Inferior parietal cortex (tissue), 1 donor: ENCODE measurements at regions not wholly inside any gene's neighbourhood (a gene's known extent, or its start where the extent isn't known, plus 50 kb on each side); places are given as distances from the start of the nearest gene placed in this dataset.
"Not testable (repeated sequence)": the region's sequence is repeated elsewhere in the genome, so short reads cannot be mapped to it uniquely, and the experiment has no call there.

Experiments
- DNase-seq: peaks from one replicate; pipeline ENCODE4 v3.0.0-alpha.2; 2016; ENCODE audit errors: extremely low spot score

DNA sequence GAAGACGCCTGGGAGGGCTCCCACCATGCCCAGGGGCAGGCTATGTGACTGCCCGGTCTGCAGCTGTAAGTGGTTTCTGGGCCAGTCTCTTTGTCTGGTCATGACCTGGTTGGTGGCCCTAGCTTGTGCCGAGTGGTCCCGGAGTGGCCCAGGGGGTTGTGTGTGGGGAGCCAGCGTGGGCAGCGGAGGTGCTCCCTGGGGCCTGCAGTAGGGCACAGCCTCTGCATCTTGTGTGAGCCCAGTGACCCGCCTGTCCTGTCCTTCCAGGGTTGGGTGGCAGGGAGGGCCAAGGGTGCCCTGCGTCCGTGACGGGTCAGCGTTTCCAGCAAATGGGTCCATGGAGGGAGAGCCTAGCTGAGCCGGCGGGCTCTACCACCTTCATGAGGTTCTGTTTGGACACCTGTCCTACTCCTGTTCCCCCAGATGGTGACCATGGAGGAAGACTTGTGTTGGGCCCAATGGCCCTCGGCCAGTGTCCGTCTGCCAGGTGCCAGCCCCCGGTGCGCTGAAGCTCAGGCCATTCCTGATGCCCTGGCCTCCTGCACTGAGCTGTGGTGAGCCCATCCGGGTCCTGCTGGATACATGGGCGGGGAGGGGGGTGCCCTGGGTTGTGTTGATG lies 215.4 kb downstream of the SNRPN start:
- no peak for DNase-seq

DNA sequence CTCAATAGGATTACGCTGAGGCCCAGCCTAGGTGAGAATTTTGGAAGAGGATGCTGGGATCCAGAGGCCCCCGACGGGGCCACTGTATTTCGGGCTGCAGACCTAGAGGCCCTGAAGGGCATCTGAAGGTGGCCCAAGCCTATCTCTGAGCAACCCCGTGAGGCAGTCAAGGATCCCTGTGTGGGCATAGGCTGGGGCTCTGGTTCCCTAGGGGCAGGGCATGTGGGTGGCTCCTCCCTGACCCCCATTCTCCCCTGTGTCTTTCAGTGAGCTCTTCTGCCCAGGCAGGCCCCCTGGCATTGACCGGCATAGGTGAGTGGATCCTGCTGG lies 216.0 kb downstream of the SNRPN start:
- DNase-seq: no peak

- no peak for DNase-seq
These were observed 216.5 kb downstream of the SNRPN start for GRCh38 chr15:25171111-25171811.

DNA sequence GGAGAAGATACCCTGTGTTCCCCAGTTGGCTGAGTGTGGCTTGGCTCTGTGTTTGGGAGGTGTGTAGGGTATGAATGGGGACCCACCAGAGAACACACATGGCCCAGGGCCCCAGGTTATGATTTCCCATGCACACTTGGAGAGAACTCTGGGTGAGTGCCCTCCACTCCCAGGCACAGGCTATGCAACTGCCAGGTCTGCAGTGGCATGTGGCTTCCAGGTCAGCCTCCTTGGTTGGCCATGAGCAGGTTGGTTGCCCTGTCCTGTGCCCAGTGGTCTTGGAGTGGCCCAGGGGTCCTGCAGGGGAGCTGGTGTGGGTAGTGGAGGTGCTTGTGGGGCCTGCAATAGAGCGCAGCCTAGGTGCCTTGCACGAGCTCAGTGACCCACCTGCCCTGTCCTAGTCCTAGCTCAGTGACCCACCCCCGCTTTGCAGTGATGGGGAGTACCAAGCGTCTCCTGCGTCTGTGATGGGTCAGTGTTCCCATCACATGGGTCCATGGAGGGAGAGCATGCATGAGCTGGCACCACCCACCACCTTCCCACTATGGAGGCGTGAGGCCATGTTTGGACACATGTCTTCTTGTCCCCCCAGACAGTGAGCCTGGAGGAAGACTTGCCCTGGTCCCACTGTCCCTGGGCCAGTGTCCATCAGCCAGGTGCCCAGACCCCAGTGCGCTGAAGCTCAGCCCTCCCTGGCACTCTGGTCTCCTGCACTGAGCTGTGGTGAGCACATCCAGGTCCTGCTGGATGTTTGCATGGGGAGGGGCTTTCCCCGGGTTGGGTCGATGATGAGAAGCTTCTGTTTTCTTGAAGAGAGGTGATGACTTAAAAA lies 217.3 kb downstream of the SNRPN start:
- no peak for DNase-seq

DNA sequence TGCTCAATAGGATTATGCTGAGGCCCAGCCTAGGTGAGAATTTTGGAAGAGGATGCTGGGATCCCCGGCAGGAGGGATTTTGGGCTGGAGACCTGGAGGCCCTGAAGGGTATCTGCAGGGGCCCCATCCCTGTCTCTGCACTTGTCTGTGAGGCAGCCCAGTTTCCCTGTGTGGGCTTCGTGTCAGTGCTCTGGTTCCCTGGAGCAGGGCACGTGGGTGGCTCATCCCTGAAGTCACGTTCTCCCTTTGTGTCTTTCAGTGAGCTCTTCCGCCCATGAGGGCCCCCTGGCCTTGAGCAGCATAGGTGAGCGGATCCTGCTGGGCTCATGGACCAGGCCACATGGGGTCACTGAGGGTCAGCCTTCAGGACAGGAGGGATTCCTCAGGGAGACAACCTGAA lies 217.9 kb downstream of the SNRPN start:
- no peak for DNase-seq

DNA sequence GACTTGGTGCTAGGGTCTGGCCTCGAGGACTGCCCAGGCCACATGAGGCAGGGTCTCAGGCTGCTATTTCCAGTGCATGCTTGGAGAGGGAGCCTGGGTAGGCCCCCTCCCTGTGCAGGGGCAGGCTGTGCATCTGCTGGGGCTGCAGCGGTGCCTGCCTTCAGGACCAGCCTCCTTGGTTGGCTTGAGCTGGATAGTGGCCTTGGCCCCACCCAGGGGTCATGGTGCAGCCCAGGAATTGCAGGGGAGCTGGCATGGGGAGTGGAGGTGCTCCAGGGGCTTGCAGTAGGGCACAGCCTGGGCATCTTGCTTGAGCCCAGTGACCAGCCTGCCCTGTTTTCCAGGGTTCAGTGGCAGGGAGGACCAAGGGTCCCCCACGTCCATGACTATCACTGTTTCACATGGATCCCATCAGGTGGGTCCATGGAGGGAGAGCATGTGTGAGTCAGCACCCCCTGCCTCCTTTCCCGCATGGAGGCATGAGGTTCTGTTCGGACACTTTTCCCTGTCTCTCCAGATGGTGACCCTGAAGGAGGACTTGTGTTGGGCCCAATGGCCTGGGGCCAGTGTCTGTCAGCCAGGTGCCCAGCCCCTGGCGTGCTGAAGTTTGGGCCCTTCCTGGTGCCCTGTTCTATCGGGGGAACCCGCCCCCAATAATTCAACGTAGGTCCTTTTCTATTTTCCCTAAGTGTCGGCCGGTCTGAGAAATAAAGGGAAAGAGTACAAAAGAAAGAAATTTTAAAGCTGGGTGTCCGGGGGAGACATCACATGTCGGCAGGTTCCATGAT lies 218.6 kb downstream of the SNRPN start:
- no peak for DNase-seq

- DNase-seq: not testable (repeated sequence)
These were observed 219.4 kb downstream of the SNRPN start for GRCh38 chr15:25174149-25174548.

- DNase-seq: no peak
These were observed 220.4 kb downstream of the SNRPN start for GRCh38 chr15:25175033-25175788.

- no peak for DNase-seq
These were observed 221.2 kb downstream of the SNRPN start for GRCh38 chr15:25175789-25176615.

DNA sequence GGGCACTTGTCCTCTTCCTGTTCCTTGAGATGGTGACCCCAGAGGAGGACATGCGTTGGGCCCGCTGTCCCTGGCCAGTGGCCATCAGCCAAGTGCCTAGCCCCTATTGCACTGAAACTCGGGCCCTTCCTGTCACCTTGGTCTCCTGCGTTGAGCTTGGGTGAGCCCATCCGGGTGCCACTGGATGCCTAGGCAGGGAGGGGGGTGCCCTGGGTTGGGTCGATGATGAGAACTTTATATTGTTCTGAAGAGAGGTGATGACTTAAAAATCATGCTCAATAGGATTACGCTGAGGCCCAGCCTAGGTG lies 221.8 kb downstream of the SNRPN start:
- DNase-seq: no peak

- DNase-seq: no peak
These were observed 222.5 kb downstream of the SNRPN start for GRCh38 chr15:25176991-25177954.

DNA sequence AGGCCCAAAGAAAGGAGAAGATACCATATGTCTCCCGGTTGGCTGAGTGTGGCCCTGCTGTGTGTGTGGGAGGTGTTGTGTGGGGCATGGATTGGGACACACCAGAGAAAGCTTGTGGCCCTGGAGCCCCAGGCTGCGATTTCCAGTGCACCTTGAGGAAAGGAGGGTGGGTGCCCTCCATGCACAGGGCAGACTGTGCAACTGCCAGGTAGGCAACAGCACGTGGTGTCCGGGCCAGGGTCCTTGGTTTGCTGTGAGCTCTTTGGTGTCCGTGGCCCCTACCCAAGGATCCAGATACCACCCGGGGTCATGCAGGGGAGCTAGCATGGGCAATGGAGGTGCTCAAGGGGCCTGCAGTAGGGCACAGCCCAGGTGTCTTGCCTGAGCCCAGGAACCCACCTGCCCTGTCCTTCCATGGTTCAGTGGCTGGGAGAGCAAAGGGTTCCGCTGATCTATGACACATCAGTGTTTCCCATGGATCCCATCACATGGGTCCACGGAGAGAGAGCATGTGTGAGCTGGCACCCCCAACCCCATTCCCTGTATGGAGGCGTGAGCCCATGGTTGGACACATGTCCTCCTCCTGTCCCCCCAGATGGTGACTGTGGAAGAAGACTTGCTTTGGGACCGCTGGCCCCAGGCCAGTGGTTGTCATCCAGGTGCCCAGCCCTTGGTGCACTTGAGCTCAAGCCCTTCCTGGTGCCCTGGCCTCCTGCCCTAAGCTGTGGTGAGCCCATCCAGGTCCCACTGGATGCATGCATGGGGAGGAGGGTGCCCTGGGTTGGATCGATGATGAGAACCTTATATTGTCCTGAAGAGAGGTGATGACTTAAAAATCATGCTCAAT lies 223.4 kb downstream of the SNRPN start:
- DNase-seq: no peak

DNA sequence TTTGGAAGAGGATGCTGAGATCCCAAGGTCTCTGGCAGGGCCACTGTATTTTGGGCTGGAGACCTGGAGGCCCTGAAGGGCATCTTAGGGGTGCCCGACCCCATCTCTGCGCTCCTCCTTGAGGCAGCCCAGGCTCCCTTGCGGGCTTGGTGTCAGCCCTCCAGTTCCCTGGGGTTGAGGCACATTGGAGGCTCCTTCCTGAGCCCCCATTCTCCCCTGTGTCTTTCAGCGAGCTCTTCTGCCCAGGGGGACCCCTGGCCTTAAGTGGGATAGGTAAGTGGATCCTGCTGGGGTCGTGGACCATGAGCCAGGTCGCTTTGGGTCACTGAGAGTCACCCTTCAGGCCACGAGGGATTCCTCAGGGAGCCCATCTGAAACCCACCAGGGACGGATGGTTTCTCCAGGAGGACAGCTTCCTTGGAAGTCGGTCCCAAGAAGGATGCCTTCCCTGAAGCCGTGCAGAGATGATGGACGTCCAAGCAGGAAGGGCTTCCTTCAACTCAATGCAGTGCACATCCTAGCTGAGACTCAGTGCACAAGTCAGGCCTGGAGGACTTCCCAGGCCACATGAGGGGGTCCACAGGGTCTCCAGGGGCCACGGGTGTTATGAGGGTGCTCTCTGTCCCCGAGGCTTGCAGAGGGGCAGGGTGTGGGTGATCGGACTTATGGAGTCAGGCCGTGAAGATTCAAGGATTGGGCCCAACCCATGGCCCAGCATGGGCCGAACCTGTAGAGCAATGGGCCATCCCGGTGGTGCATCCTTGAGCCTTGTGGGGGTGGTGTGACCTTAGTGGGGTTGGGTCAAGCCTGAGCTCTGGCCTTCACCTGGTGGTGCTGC lies 224.3 kb downstream of the SNRPN start:
- no peak for DNase-seq

GRCh38 chr15:25179673-25180511 lies 225.1 kb downstream of the SNRPN start:
- DNase-seq: no peak

DNA sequence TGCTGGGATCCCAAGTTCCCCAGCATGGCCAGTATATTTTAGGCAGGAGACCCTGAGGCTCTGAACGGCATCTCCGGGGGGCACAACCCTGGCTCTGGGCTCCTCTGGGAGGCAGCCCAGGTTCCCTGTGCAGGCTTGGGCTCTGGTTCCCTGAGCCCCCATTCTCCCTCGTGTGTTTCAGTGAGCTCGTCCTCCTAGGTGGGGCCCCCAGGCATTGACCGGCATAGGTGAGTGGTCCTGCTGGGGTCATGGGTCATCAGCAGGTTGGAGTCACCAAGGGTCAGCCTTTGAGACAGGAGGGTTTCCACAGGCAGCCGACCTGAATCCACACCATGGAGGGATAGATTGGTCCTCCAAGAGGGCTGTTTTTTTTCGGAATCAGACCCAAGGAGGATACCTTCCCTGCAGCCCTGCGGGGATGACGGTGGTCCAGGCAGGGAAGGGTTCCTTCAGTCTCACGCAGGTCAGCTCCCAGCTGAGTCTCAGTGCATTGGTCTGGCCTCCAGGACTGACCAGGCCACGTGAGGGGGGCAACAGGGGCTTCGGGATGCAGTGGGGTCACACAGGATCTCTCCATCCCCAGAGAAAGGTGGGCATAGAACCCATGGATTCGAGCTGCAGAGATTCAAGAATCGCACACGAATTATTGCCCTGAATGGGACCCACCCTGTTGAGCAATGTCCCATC lies 226.0 kb downstream of the SNRPN start:
- no peak for DNase-seq
